Neural crest cell (in vitro differentiated cells): ENCODE measurements at regions not wholly inside any gene's neighbourhood (a gene's known extent, or its start where the extent isn't known, plus 50 kb on each side); places are given as distances from the start of the nearest gene placed in this dataset.

ENCODE experiments used
- DNase-seq: peaks from one replicate; pipeline ENCODE4 v3.0.0; 2021; ENCODE audit warnings: low read depth, mixed read lengths, low spot score
- H3K27ac Mint-ChIP-seq: one replicate; pipeline ENCODE4 v1.8.0; 2021; ENCODE audit warnings: mild to moderate bottlenecking, mixed read lengths; ENCODE audit not compliant: unreplicated experiment
- H3K27me3 Mint-ChIP-seq: 2 replicates; pipeline ENCODE4 v1.8.0; 2021; ENCODE audit warnings: low read depth, mild to moderate bottlenecking, mixed read lengths
- H3K36me3 Mint-ChIP-seq: 2 replicates; pipeline ENCODE4 v1.8.0; 2021; ENCODE audit warnings: low read depth, mild to moderate bottlenecking, mixed read lengths
- H3K4me1 Mint-ChIP-seq: 2 replicates; pipeline ENCODE4 v1.8.0; 2021; ENCODE audit warnings: mixed read lengths
- H3K4me3 Mint-ChIP-seq: one replicate; pipeline ENCODE4 v1.8.0; 2021; ENCODE audit warnings: mild to moderate bottlenecking, mixed read lengths
- H3K9me3 Mint-ChIP-seq: 2 replicates; pipeline ENCODE4 v1.8.0; 2021; ENCODE audit warnings: mixed read lengths
- TF ChIP-seq, protein P1 (sequence below): fragments of 200-600 bp; sonication (generic); conservative IDR thresholded peaks from 2 replicates; pipeline ENCODE4 v1.5.0; 2021; ENCODE audit warnings: antibody characterized with exemption, mild to moderate bottlenecking

- Mint-ChIP-seq H3K9me3 (no peaks in the 10 kb centered on the region), H3K27ac (no peak overlapping the region), H3K4me3 (no peak overlapping the region), H3K4me1 (no peaks in the 10 kb centered on the region), H3K27me3 (no peaks in the 10 kb centered on the region), H3K36me3 (no peaks in the 10 kb centered on the region)
- TF ChIP-seq, protein P1, sequence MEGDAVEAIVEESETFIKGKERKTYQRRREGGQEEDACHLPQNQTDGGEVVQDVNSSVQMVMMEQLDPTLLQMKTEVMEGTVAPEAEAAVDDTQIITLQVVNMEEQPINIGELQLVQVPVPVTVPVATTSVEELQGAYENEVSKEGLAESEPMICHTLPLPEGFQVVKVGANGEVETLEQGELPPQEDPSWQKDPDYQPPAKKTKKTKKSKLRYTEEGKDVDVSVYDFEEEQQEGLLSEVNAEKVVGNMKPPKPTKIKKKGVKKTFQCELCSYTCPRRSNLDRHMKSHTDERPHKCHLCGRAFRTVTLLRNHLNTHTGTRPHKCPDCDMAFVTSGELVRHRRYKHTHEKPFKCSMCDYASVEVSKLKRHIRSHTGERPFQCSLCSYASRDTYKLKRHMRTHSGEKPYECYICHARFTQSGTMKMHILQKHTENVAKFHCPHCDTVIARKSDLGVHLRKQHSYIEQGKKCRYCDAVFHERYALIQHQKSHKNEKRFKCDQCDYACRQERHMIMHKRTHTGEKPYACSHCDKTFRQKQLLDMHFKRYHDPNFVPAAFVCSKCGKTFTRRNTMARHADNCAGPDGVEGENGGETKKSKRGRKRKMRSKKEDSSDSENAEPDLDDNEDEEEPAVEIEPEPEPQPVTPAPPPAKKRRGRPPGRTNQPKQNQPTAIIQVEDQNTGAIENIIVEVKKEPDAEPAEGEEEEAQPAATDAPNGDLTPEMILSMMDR, result no peak
- DNase-seq, result no peak
These were observed 111.3 kb downstream of the HNRNPLL start for GRCh38 chr2:38491436-38491835.

- H3K27ac Mint-ChIP-seq, result no peak overlapping the region
- no peaks in the 10 kb centered on the region for H3K9me3 Mint-ChIP-seq
- TF ChIP-seq, protein P1, result no peak
- H3K4me3 Mint-ChIP-seq, result no peak overlapping the region
- no peaks in the 10 kb centered on the region for H3K4me1 Mint-ChIP-seq
- H3K36me3 Mint-ChIP-seq, result no peaks in the 10 kb centered on the region
- DNase-seq, result no peak
- H3K27me3 Mint-ChIP-seq, result no peaks in the 10 kb centered on the region
These were observed 112.8 kb upstream of the ATL2 start for GRCh38 chr2:38489846-38490245.

GRCh38 chr2:38487852-38488251 is 110.8 kb upstream of the ATL2 start:
- H3K9me3 Mint-ChIP-seq, result no peaks in the 10 kb centered on the region
- no peaks in the 10 kb centered on the region for H3K36me3 Mint-ChIP-seq
- no peaks in the 10 kb centered on the region for H3K27me3 Mint-ChIP-seq
- H3K4me3 Mint-ChIP-seq, result no peak overlapping the region
- H3K27ac Mint-ChIP-seq, result no peak overlapping the region
- TF ChIP-seq, protein P1, result no peak
- DNase-seq, result no peak
- no peaks in the 10 kb centered on the region for H3K4me1 Mint-ChIP-seq

GRCh38 chr2:38486213-38487026 is 109.3 kb upstream of the ATL2 start:
- Mint-ChIP-seq H3K27ac (no peak overlapping the region), H3K4me3 (no peak overlapping the region), H3K27me3 (no peaks in the 10 kb centered on the region), H3K9me3 (peaks cover 2% of the 10 kb centered on the region), H3K36me3 (peaks cover 2% of the 10 kb centered on the region), H3K4me1 (no peaks in the 10 kb centered on the region)
- TF ChIP-seq, protein P1, result no peak
- DNase-seq, result no peak

DNA sequence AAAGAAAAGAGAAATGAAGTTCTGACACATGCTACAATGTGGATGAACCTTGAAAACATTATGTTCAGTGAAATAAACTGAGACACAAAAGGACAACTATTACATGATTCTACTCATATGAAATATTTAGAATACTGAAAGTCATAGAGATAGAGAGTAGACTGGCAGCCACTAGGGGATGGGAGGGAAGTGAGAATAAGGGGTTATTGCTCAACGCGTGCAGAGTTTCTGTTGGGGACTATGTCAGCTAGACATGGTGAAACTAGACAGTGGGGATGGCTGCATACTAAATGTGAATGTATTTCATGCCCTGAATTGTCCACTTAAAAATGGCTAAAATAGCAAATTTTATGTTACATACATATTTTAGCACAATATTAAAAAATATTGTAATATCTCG is 108.7 kb upstream of the ATL2 start:
- H3K9me3 Mint-ChIP-seq, result peaks cover 3% of the 10 kb centered on the region

More for the DNA sequence above, 108.7 kb upstream of the ATL2 start:
- Mint-ChIP-seq H3K36me3 (peaks cover 2% of the 10 kb centered on the region), H3K27ac (no peak overlapping the region), H3K4me3 (no peak overlapping the region), H3K27me3 (no peaks in the 10 kb centered on the region), H3K4me1 (no peaks in the 10 kb centered on the region)
- TF ChIP-seq, protein P1, result no peak
- no peak for DNase-seq
